DMS 273 (cell line): ENCODE measurements at regions not wholly inside any gene's neighbourhood (a gene's known extent, or its start where the extent isn't known, plus 50 kb on each side); places are given as distances from the start of the nearest gene placed in this dataset.

Experiments
- DNase-seq: peaks from one replicate; lab custom pipeline; 2025; ENCODE audit not compliant: unreplicated experiment; lab: John Stamatoyannopoulos, UW

GRCh38 chr10:78742730-78743615 lies 325.8 kb upstream of the ZMIZ1 start:
- no peak for DNase-seq

GRCh38 chr10:78744056-78744455 lies 324.7 kb upstream of the ZMIZ1 start:
- DNase-seq = no peak

- DNase-seq = no peak
Measured at GRCh38 chr10:78744491-78745090, 324.2 kb upstream of the ZMIZ1 start.

GRCh38 chr10:78745441-78745840 lies 323.3 kb upstream of the ZMIZ1 start:
- no peak for DNase-seq

- DNase-seq = no peak
Measured at GRCh38 chr10:78746155-78746763, 322.5 kb upstream of the ZMIZ1 start.

- DNase-seq = no peak
Measured at GRCh38 chr10:78747401-78748234, 321.1 kb upstream of the ZMIZ1 start.

GRCh38 chr10:78748235-78748533 lies 320.6 kb upstream of the ZMIZ1 start:
- no peak for DNase-seq

- DNase-seq = no peak
Measured at GRCh38 chr10:78749200-78749599, 319.6 kb upstream of the ZMIZ1 start.

GRCh38 chr10:78749898-78750297 lies 318.9 kb upstream of the ZMIZ1 start:
- no peak for DNase-seq

- DNase-seq = no peak
Measured at GRCh38 chr10:78750418-78750817, 318.3 kb upstream of the ZMIZ1 start.

GRCh38 chr10:78751716-78752115 lies 317.1 kb upstream of the ZMIZ1 start:
- DNase-seq = no peak

- DNase-seq = no peak
Measured at GRCh38 chr10:78752221-78752620, 316.5 kb upstream of the ZMIZ1 start.

GRCh38 chr10:78752708-78753107 lies 316.1 kb upstream of the ZMIZ1 start:
- DNase-seq = no peak

GRCh38 chr10:78754269-78755062 lies 314.3 kb upstream of the ZMIZ1 start:
- peak; percentile 15 for DNase-seq

- no peak for DNase-seq
Measured at GRCh38 chr10:78755063-78755701, 313.6 kb upstream of the ZMIZ1 start.

GRCh38 chr10:78755877-78756455 lies 312.8 kb upstream of the ZMIZ1 start:
- no peak for DNase-seq

GRCh38 chr10:78756604-78757343 lies 312.0 kb upstream of the ZMIZ1 start:
- peak; percentile 36 for DNase-seq

GRCh38 chr10:78757344-78757925 lies 311.3 kb upstream of the ZMIZ1 start:
- no peak for DNase-seq

- no peak for DNase-seq
Measured at GRCh38 chr10:78758176-78758575, 310.6 kb upstream of the ZMIZ1 start.
